ENCODE measurements at regions not wholly inside any gene's neighbourhood (a gene's known extent, or its start where the extent isn't known, plus 50 kb on each side); places are given as distances from the start of the nearest gene placed in this dataset.

DNA sequence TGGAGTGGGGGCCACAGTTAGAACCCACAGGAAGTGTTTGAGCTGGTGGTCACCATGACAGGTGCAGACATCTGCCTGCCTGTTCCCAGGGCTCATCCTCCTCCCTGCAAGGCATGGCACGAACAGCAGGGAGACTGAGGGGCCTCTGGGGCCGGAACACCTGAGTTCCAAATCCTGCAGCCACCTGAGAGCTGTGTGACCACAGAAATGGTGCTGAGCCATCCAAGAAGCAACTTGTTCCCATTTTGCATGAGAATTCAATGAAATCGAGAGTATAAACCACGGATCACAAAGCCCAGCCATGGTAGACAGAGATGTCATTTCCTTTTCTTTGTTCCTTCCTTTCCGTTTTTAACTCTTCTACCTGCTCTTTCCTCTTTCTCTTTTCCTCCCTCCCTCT, 268.6 kb downstream of the FOXA2 start:
- no peaks in the 10 kb centered on the region for H3K9me3 Mint-ChIP-seq
- Histone ChIP-seq H3K9ac (ENCODE audit: insufficient read depth, low read length, poor library complexity, severe bottlenecking) (no peak overlapping the region), H3K9me3 (replicated peaks in 1 of 2; ENCODE audit: control insufficient read depth in 1 of 2, insufficient read depth in 1 of 2, low read length in 2 of 2) (no peaks in the 10 kb centered on the region), H2AFZ (ENCODE audit: insufficient read depth, low read depth, low read length, poor library complexity, severe bottlenecking) (no peak overlapping the region), H3K27ac (ENCODE audit: low read depth in 1 of 2, low read length in 2 of 2) (no peak overlapping the region), H3K4me2 (replicated peaks; ENCODE audit: extremely low read depth, low read length, poor library complexity, severe bottlenecking) (no peak overlapping the region), H3K4me1 (ENCODE audit: control insufficient read depth in 1 of 2, insufficient read depth in 2 of 2, low read length in 2 of 2) (no peaks in the 10 kb centered on the region), H3K36me3 (replicated peaks in 1 of 2; ENCODE audit: control insufficient read depth in 1 of 2, insufficient read depth in 2 of 2, low read length in 2 of 2) (no peaks in the 10 kb centered on the region), H3K4me3 (replicated peaks in 1 of 3; ENCODE audit: low read depth in 2 of 3, low read length in 3 of 3) (no peak overlapping the region), H3K79me2 (ENCODE audit: insufficient read depth, low read length) (no peaks in the 10 kb centered on the region), H4K20me1 (ENCODE audit: insufficient read depth, low read length) (no peaks in the 10 kb centered on the region), H3K27me3 (ENCODE audit: control insufficient read depth in 2 of 2, insufficient read depth in 2 of 2, low read length in 2 of 2) (peaks cover 0 to 2% of the 10 kb centered on the region in 2 donors)
- intact Hi-C loops (cut with micrococcal nuclease) = no loop called here
- no peak overlapping the region for H3K27ac Mint-ChIP-seq
- no peaks in the 10 kb centered on the region for H3K36me3 Mint-ChIP-seq
- no peaks in the 10 kb centered on the region for H3K4me1 Mint-ChIP-seq
- DNase-seq = no peak
- peaks cover 8 to 15% (median 15%) of the 10 kb centered on the region in 3 donors for H3K27me3 Mint-ChIP-seq (ENCODE audit: low read depth in 3 of 3)
- WGBS (ENCODE audit: insufficient coverage) = 64% methylated on average over 4 of the region's 5 CpGs
- H3K4me3 Mint-ChIP-seq = no peak overlapping the region
- no peak for TF ChIP-seq CTCF (IDR thresholded peaks at IDR 0.05)

DNA sequence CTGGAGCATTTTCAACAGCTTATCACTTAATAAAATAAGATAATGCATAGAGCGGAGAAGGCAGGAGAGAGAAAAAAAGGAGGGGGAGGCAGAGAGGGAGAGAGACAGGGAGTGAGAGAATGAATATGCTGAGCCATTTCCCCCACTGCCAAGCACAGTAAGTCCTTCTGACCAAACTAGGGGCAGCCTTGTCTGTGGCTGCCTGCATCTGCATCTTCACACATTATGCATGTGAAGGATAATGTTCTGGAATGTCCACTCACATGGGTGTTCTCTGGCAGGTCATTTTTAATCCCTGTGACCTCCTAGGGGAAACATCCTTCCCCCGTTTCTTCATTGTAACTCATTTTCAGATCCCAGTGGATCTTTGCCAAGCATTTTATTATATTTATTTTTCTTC, 269.3 kb downstream of the FOXA2 start:
- H3K4me2 ChIP-seq (replicated peaks; ENCODE audit: extremely low read depth, low read length, poor library complexity, severe bottlenecking) = no peak overlapping the region
- TF ChIP-seq CTCF (IDR thresholded peaks at IDR 0.05) = no peak
- H3K27ac ChIP-seq (ENCODE audit: low read depth in 1 of 2, low read length in 2 of 2) = no peak overlapping the region
- H3K9me3 Mint-ChIP-seq = no peaks in the 10 kb centered on the region
- H3K9ac ChIP-seq (ENCODE audit: insufficient read depth, low read length, poor library complexity, severe bottlenecking) = no peak overlapping the region
- no peaks in the 10 kb centered on the region for H3K79me2 ChIP-seq (ENCODE audit: insufficient read depth, low read length)
- H3K4me3 ChIP-seq (replicated peaks in 1 of 3; ENCODE audit: low read depth in 2 of 3, low read length in 3 of 3) = no peak overlapping the region
- H3K27me3 Mint-ChIP-seq (ENCODE audit: low read depth in 3 of 3) = peaks cover 8 to 15% (median 15%) of the 10 kb centered on the region in 3 donors
- H4K20me1 ChIP-seq (ENCODE audit: insufficient read depth, low read length) = no peaks in the 10 kb centered on the region
- no peak overlapping the region for H2AFZ ChIP-seq (ENCODE audit: insufficient read depth, low read depth, low read length, poor library complexity, severe bottlenecking)
- peaks cover 0 to 2% of the 10 kb centered on the region in 2 donors for H3K27me3 ChIP-seq (ENCODE audit: control insufficient read depth in 2 of 2, insufficient read depth in 2 of 2, low read length in 2 of 2)
- H3K4me3 Mint-ChIP-seq = no peak overlapping the region
- intact Hi-C loops (cut with micrococcal nuclease) = no loop called here
- H3K36me3 Mint-ChIP-seq = no peaks in the 10 kb centered on the region
- no peaks in the 10 kb centered on the region for H3K4me1 ChIP-seq (ENCODE audit: control insufficient read depth in 1 of 2, insufficient read depth in 2 of 2, low read length in 2 of 2)
- H3K4me1 Mint-ChIP-seq = no peaks in the 10 kb centered on the region
- no peaks in the 10 kb centered on the region for H3K36me3 ChIP-seq (replicated peaks in 1 of 2; ENCODE audit: control insufficient read depth in 1 of 2, insufficient read depth in 2 of 2, low read length in 2 of 2)
- no peak overlapping the region for H3K27ac Mint-ChIP-seq
- no peak for DNase-seq
- no CpG with 5 or more reads among the region's 2 CpGs for WGBS (ENCODE audit: insufficient coverage)
- no peaks in the 10 kb centered on the region for H3K9me3 ChIP-seq (replicated peaks in 1 of 2; ENCODE audit: control insufficient read depth in 1 of 2, insufficient read depth in 1 of 2, low read length in 2 of 2)

Measured in CD14-positive monocyte (primary cell).